ENCODE measurements at regions not wholly inside any gene's neighbourhood (a gene's known extent, or its start where the extent isn't known, plus 50 kb on each side); places are given as distances from the start of the nearest gene placed in this dataset.

DNA sequence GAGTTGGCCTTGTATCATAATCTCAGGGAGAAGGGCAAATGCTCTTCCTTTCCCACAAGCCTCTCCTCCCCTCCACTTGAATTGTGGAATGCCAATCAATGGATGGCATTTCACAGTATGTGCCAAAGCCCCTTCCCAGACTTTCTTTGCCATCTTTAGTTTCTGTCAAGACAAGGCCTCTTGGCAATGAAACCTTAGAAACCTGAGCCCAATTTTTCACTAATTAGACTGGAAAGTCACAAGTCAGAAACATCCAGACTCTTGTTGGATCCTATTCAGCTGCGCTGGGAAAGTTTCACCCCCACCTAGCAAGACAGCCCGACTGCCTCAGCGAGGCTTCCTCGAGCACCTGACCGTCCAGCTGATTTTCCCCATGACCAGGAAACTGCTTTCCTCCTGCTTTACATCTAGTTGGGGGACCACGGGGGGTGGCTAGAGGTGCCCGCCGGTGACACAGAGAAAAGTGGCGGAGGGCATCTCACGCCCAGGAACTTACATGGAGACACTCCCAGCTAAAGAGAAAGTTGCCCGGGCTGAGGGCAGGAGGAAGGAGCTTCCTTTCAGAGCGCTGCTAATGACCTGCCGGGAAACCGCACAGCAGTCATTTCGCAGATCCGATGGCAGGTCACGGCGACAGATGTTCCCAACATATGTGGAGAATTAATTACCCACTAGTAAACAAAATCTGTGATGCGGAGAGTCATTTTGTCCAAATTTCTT lies 302.6 kb upstream of the RRP15 start:
- TF ChIP-seq, protein P1, sequence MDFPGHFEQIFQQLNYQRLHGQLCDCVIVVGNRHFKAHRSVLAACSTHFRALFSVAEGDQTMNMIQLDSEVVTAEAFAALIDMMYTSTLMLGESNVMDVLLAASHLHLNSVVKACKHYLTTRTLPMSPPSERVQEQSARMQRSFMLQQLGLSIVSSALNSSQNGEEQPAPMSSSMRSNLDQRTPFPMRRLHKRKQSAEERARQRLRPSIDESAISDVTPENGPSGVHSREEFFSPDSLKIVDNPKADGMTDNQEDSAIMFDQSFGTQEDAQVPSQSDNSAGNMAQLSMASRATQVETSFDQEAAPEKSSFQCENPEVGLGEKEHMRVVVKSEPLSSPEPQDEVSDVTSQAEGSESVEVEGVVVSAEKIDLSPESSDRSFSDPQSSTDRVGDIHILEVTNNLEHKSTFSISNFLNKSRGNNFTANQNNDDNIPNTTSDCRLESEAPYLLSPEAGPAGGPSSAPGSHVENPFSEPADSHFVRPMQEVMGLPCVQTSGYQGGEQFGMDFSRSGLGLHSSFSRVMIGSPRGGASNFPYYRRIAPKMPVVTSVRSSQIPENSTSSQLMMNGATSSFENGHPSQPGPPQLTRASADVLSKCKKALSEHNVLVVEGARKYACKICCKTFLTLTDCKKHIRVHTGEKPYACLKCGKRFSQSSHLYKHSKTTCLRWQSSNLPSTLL (IDR thresholded peaks at IDR 0.05), result no peak
- no peak for TF ChIP-seq PRMT5 (CRISPR knock-in tag; IDR thresholded peaks at IDR 0.05)
- TF ChIP-seq ZNF830 (CRISPR knock-in tag; IDR thresholded peaks at IDR 0.05), result no peak
- no peak for TF ChIP-seq CBX2 (IDR thresholded peaks at IDR 0.05; ENCODE audit: insufficient read depth, low read length, poor library complexity, severe bottlenecking)
- TF ChIP-seq STAT6 (CRISPR knock-in tag; IDR thresholded peaks at IDR 0.05), result no peak
- in situ Hi-C loops (cut with MboI) (no loop called here), intact Hi-C loops (cut with micrococcal nuclease) (no loop called here)
- H3K36me3 ChIP-seq (ENCODE audit: control insufficient read depth, insufficient read depth, low read length), result no peaks in the 10 kb centered on the region
- no peak overlapping the region for H3K4me3 ChIP-seq
- ATAC-seq (no peak), DNase-seq (ENCODE audit: extremely low read depth in 1 of 4, low spot score in 3 of 4) (no peak), FAIRE-seq (no peak)
- H3K27ac ChIP-seq (ENCODE audit: extremely low read depth, low read depth, low read length), result no peak overlapping the region
- no peak overlapping the region for H2AFZ ChIP-seq (ENCODE audit: low read depth, low read length)
- H3K4me2 ChIP-seq (ENCODE audit: insufficient read depth, low read length), result no peak overlapping the region
- H3K4me1 ChIP-seq (replicated peaks in 1 of 2; ENCODE audit: control insufficient read depth in 2 of 2, insufficient read depth in 2 of 2, low read length in 2 of 2), result no peaks in the 10 kb centered on the region
- no peaks in the 10 kb centered on the region for H3K79me2 ChIP-seq (ENCODE audit: control insufficient read depth, insufficient read depth, low read length)
- H3K27me3 ChIP-seq (ENCODE audit: control insufficient read depth in 2 of 2, insufficient read depth in 2 of 2, low read length in 2 of 2), result no peaks in the 10 kb centered on the region
- POLR2A ChIA-PET, result no interaction called here
- 2% methylated on average over 19 of the region's 19 CpGs for WGBS (ENCODE audit: insufficient coverage, low coverage, missing lambda C conversion rate)
- no peaks in the 10 kb centered on the region; the same call in 1 of the 2 replicates for H3K9me3 ChIP-seq (replicated peaks; ENCODE audit: control insufficient read depth, insufficient read depth, low read depth, low read length)
- BruUV-seq (replicated peaks), result no TSS peak
- H3K9ac ChIP-seq (ENCODE audit: insufficient read depth in 1 of 2, low read depth in 2 of 2, low read length in 2 of 2), result no peak overlapping the region
- H3K9me1 ChIP-seq (ENCODE audit: control insufficient read depth, insufficient read depth, low read length), result no peaks in the 10 kb centered on the region
- CTCF ChIA-PET (ENCODE audit: low intra/inter-chr PET ratio), result no interaction called here
- no peaks in the 10 kb centered on the region for H4K20me1 ChIP-seq (replicated peaks; ENCODE audit: control insufficient read depth, insufficient read depth, low read length)

Measured in K562 (cell line).